ENCODE measurements at regions not wholly inside any gene's neighbourhood (a gene's known extent, or its start where the extent isn't known, plus 50 kb on each side); places are given as distances from the start of the nearest gene placed in this dataset.

- Histone ChIP-seq H2AK9ac (replicated peaks; ENCODE audit: low read depth, low read length, poor library complexity) (no peak overlapping the region), H2BK120ac (ENCODE audit: low read depth, low read length) (no peak overlapping the region), H3K4me1 (ENCODE audit: control insufficient read depth, insufficient read depth, low read length) (peaks cover 5% of the 10 kb centered on the region; the same call in 1 of the 2 replicates), H3K27me3 (ENCODE audit: control insufficient read depth, insufficient read depth, low read length) (no peaks in the 10 kb centered on the region), H4K91ac (ENCODE audit: insufficient read depth, low read depth, low read length) (no peak overlapping the region), H4K20me1 (ENCODE audit: insufficient read depth, low read length) (no peaks in the 10 kb centered on the region), H3K14ac (replicated peaks; ENCODE audit: low read depth, low read length) (no peak overlapping the region), H2BK15ac (ENCODE audit: low read depth, low read length) (no peak overlapping the region), H3K56ac (ENCODE audit: extremely low read depth, insufficient read depth, low read length) (no peak overlapping the region), H2AK5ac (ENCODE audit: low read depth, low read length) (no peak overlapping the region), H4K5ac (ENCODE audit: low read depth, low read length) (no peak overlapping the region), H3K4me2 (ENCODE audit: low read depth, low read length) (no peak overlapping the region), H3K9me1 (ENCODE audit: insufficient read depth, low read length) (no peaks in the 10 kb centered on the region), H2AFZ (replicated peaks; ENCODE audit: low read length, poor library complexity) (no peak overlapping the region), H2BK20ac (ENCODE audit: low read depth, low read length) (no peak overlapping the region), H2BK5ac (ENCODE audit: low read depth, low read length, poor library complexity, severe bottlenecking) (no peak overlapping the region), H4K8ac (ENCODE audit: low read depth in 2 of 2, low read length in 2 of 2) (no peak overlapping the region), H3K27ac (ENCODE audit: insufficient read depth, low read length) (no peak overlapping the region), H3K36me3 (ENCODE audit: control insufficient read depth, insufficient read depth, low read length) (no peaks in the 10 kb centered on the region), H3K79me1 (ENCODE audit: low read depth in 1 of 2, low read length in 2 of 2) (no peaks in the 10 kb centered on the region), H3K9ac (ENCODE audit: low read depth, low read length) (no peak overlapping the region), H3K4ac (ENCODE audit: low read depth, low read length) (no peak overlapping the region), H3K18ac (ENCODE audit: low read depth, low read length) (no peak overlapping the region), H3K4me3 (ENCODE audit: insufficient read depth, low read depth, low read length) (no peak overlapping the region), H3K23ac (ENCODE audit: low read depth, low read length) (no peak overlapping the region), H3K9me3 (ENCODE audit: control insufficient read depth, insufficient read depth, low read length) (peaks cover 12% of the 10 kb centered on the region)
- no TSS peak for BruUV-seq (replicated peaks)
- dilution Hi-C loops (cut with HindIII; ENCODE audit: low sequenced_read_pairs, unreplicated experiment) (no loop called here), in situ Hi-C loops (cut with MboI; ENCODE audit: low sequenced_read_pairs) (no loop called here), intact Hi-C loops (cut with micrococcal nuclease) (no loop called here)
- TF ChIP-seq USF2 (IDR thresholded peaks at IDR 0.05; ENCODE audit: low read depth, low read length) (no peak), CTCF (conservative IDR thresholded peaks at IDR 0.05; ENCODE audit: low read depth, low read length) (no peak), RAD21 (IDR thresholded peaks at IDR 0.05; ENCODE audit: low read length) (no peak), RCOR1 (IDR thresholded peaks at IDR 0.05; ENCODE audit: insufficient replicate concordance, low read length) (no peak), ELK1 (IDR thresholded peaks at IDR 0.05; ENCODE audit: borderline replicate concordance, low read depth, low read length) (no peak), NFE2L2 (IDR thresholded peaks at IDR 0.05; ENCODE audit: low read depth, low read length) (no peak), CHD1 (IDR thresholded peaks at IDR 0.05; ENCODE audit: low read depth, low read length) (no peak), MAZ (IDR thresholded peaks at IDR 0.05; ENCODE audit: borderline replicate concordance, low read depth, low read length) (no peak)
- no CpG with 5 or more reads among the region's 2 CpGs for WGBS, 2 experiments (ENCODE audit: extremely low coverage in 2 of 2, insufficient read length in 1 of 2)
- ATAC-seq (ENCODE audit: low read depth) (no peak), DNase-seq (no peak)
- POLR2A ChIA-PET (ENCODE audit: unreplicated experiment) = no interaction called here
- CTCF ChIA-PET = no interaction called here
These were observed 162.7 kb upstream of the TCF21 start for GRCh38 chr6:133726188-133726587.

Measured in IMR-90 (cell line).